RWPE1 (cell line): ENCODE measurements at regions not wholly inside any gene's neighbourhood (a gene's known extent, or its start where the extent isn't known, plus 50 kb on each side); places are given as distances from the start of the nearest gene placed in this dataset.

Source experiments
- CTCF ChIA-PET: fragments of 350-600 bp; sonication (Branson Sonifier 250); formaldehyde crosslinking; extraction: SDS; loops from one replicate; lab custom pipeline; 2021; lab: Yijun Ruan, JAX
- POLR2A ChIA-PET: fragments of 400-600 bp; formaldehyde crosslinking; extraction: SDS; loops from one replicate; lab custom pipeline; 2020; ENCODE audit warnings: antibody characterized with exemption; ENCODE audit not compliant: low non-redundant PET; lab: Yijun Ruan, JAX
- DNase-seq: peaks from one replicate; pipeline ENCODE4 v3.0.0; 2012; ENCODE audit warnings: low spot score
- H3K27ac ChIP-seq: fragments of 450-650 bp; 2 replicates; pipeline ENCODE4 v1.5.1; 2017
- TF ChIP-seq, protein P1 (sequence below): fragments of 450-650 bp; conservative IDR thresholded peaks from 2 replicates; pipeline ENCODE4 v1.5.1; 2017; ENCODE audit warnings: low read depth, mild to moderate bottlenecking

DNA sequence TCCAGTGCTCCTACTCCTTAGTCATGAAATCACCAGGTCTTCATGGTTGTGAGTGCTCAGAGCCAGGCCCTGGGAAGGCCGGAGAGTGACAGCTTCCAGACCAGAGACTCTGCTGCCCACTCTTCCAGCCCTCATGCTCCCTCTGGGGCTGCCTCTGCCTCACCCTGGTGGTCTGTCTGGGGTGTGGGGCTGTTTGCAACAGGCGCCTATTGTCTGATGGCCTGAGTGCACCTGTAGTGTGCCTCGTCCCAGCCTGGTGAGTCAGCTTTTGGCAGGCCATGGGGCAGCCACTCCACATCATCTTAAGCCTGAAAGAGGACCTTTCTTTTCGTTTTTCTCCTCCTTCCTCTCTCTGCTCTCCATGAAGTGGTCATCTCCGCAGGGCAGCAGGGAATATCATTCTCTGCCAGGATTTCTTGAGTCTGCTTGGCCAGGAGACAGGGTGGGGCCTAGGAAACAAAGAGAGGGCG lies 173.8 kb downstream of the VEGFA start:
- DNase-seq = no peak
- TF ChIP-seq, protein P1, sequence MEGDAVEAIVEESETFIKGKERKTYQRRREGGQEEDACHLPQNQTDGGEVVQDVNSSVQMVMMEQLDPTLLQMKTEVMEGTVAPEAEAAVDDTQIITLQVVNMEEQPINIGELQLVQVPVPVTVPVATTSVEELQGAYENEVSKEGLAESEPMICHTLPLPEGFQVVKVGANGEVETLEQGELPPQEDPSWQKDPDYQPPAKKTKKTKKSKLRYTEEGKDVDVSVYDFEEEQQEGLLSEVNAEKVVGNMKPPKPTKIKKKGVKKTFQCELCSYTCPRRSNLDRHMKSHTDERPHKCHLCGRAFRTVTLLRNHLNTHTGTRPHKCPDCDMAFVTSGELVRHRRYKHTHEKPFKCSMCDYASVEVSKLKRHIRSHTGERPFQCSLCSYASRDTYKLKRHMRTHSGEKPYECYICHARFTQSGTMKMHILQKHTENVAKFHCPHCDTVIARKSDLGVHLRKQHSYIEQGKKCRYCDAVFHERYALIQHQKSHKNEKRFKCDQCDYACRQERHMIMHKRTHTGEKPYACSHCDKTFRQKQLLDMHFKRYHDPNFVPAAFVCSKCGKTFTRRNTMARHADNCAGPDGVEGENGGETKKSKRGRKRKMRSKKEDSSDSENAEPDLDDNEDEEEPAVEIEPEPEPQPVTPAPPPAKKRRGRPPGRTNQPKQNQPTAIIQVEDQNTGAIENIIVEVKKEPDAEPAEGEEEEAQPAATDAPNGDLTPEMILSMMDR = no peak
- POLR2A ChIA-PET = interaction anchor here (0.6 kb wide), 1 partner anchor 279 kb away, joined by 3 read pairs; the partner anchor contains the start of gene SLC29A1

DNA sequence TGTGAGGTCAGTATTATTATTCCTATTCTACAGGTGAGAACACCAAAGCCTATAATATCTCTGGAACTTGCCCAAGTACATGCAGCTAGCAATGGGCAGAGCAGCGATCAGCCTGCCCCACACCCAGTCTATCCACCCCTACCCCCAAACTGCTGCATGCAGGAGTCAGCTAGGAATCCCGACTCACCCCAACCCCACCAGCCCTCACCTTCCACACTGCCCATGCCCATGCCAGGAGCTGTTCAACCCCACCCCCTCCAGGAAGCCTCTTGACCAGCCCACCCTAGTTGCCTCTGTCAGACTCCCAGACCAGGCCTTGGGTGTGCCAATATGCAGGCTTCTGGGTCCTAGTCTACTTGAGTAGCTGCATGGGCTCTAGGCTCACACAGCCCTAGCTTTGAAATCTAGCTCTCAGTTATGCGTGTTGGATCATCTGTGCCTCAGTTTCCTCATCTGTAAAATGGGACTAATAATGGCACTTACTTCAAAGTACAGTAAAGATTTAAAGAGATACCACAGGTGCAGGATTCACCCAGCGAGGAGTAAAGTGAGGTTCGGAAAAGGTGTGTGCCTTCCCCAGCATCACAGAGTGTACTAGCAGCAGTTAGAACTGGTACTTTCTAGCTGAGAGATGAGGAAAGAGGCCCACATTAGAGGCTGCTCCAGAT lies 173.2 kb downstream of the VEGFA start:
- TF ChIP-seq, protein P1 = no peak
- no peak overlapping the region for H3K27ac ChIP-seq
- ChIA-PET POLR2A (interaction anchor here (0.6 kb wide), 1 partner anchor 280 kb away, joined by 3 read pairs; the partner anchor contains the start of gene SLC29A1), CTCF (interaction anchor here (0.7 kb wide), 1 partner anchor 12 kb away, joined by 3 read pairs; no protein-coding TSS in a partner anchor)
- DNase-seq = no peak

More for the DNA sequence above, 173.8 kb downstream of the VEGFA start:
- H3K27ac ChIP-seq = no peak overlapping the region
- CTCF ChIA-PET = no interaction called here

DNA sequence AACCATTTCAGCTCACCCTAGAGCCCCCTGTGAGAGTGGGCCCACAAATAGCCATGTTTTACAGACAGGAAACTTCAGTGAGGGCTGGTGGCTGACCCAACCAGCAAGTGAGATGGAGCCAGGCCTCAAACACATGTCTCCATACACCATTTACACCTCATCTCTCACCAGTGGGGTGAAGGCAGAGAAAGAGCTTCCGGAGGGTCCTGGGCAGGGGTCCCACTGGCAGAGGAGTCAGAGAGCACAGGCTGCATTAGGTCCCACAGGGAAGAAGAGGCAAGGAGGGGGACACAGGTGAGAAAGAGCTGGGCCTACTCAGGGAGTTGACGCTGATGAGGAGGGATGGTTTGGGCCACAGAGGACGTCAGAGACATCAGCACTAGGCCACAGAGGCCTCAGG lies 172.6 kb downstream of the VEGFA start:
- DNase-seq = no peak
- H3K27ac ChIP-seq = no peak overlapping the region
- ChIA-PET POLR2A (no interaction called here), CTCF (interaction anchor here (0.6 to 0.8 kb wide), 2 partner anchors 17 to 18 kb away, joined by 3 to 7 read pairs; no protein-coding TSS in a partner anchor)
- TF ChIP-seq, protein P1 = no peak

DNA sequence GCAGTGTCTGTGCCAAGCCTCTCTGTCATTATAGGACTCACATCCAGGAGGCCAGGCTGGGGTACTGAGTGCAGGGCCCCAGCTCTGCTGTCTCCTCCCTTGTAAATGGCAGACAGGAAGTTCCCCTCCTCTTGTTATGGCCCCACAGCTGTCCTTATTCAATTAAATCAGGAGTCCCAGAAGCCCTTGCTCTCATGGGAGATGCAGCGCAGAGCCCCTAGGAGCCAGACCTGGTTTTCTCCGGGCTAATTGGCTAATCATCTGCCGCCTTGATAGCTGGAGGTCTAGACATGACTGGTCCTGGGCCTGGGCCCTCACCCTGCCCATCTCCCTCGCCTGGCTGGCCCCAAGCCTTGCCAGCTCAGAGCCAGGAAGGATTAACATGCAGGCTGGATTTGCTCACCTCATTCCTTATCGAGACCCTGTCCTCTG lies 172.0 kb downstream of the VEGFA start:
- ChIA-PET CTCF (interaction anchor here (0.6 to 0.8 kb wide), 2 partner anchors 16 to 19 kb away, joined by 3 to 7 read pairs; no protein-coding TSS in a partner anchor), POLR2A (no interaction called here)
- DNase-seq = no peak
- TF ChIP-seq, protein P1 = no peak
- H3K27ac ChIP-seq = no peak overlapping the region

DNA sequence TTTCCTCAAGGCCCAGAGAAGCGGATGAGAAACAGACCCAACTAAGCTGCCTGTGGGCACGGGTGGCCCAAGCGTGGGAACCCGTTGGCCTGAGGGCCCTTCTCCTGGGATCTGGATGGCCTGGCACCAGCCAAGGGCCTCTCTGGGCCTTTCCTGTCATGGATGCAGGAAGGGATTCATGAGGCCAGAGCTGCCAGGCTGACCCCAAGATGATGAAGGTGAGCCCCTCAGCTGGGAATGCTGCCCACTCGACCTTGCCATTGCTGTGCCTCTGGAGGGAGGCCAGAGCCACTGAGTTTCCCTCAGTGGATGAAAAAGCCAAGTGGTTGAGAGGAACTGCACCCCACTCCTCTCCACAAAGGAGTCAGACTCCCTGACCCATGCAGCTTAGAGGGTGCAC lies 171.2 kb downstream of the VEGFA start:
- no peak for DNase-seq
- CTCF ChIA-PET = interaction anchor here (0.7 to 1.1 kb wide), 2 partner anchors 11 to 274 kb away, joined by 3 to 6 read pairs; no protein-coding TSS in a partner anchor
- TF ChIP-seq, protein P1 = no peak

DNA sequence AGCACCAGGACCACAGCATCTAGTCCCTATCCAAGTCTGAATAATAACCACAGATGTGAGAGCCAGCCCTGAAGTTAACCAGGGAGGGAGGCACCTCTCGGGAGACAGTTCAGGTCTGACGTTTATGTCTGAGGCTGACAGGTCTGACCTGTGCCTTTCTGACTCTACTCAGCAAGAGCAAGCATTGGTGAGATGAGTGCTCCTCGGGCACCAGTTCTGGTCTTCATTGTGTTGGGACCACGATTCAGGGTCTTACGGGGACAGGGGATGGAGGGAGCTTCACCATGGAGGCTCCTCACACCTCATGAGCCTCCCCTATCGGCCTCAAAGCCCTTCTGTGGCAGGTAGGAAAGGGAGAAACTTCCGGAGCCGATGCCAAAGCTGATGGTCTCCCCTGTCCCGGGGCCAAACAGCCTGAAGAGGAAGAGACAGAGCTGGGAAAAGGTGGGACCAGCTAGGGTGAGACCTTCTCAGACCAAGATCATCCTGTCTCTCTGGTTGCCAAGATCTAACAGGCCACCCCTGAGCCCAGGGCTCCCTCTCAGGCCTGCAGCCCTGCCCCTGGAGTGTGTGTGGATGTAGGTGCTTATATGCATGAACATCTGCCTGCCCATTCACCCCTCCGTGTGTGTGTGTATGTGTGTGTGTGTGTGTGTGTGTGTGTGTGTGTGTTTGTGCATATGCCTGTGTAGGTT lies 170.5 kb downstream of the VEGFA start:
- ChIA-PET CTCF (interaction anchor here (1.1 kb wide), 1 partner anchor 273 kb away, joined by 6 read pairs; no protein-coding TSS in a partner anchor), POLR2A (no interaction called here)
- DNase-seq = no peak
- H3K27ac ChIP-seq = no peak overlapping the region
- TF ChIP-seq, protein P1 = no peak

More for the DNA sequence above, 171.2 kb downstream of the VEGFA start:
- POLR2A ChIA-PET = no interaction called here
- no peak overlapping the region for H3K27ac ChIP-seq
